Lung (tissue), 9 donors: ENCODE measurements at regions not wholly inside any gene's neighbourhood (a gene's known extent, or its start where the extent isn't known, plus 50 kb on each side); places are given as distances from the start of the nearest gene placed in this dataset.
"Not testable (repeated sequence)": the region's sequence is repeated elsewhere in the genome, so short reads cannot be mapped to it uniquely, and the experiment has no call there.

ENCODE experiments used
- ATAC-seq: fragments of 200-7000 bp; cut with Tn5 transposase; one replicate; pipeline ENCODE4 v1.9.1; 2020; ENCODE audit warnings: moderate number of reproducible peaks; ENCODE audit not compliant: insufficient read depth, low FRiP score
- DNase-seq, 3 donors: peaks; one replicate each; pipeline ENCODE4 v3.0.0-alpha.2; 2013 to 2017
- H3K27ac ChIP-seq, 2 donors: one replicate each; pipeline ENCODE4 v1.5.1; 2013; ENCODE audit warnings: mild to moderate bottlenecking in 2 of 2, moderate library complexity in 2 of 2, control low read depth in 1 of 2, inconsistent platforms in 1 of 2, low read depth in 1 of 2, low read length in 1 of 2
- H3K27me3 ChIP-seq, 3 donors: one replicate each; pipeline ENCODE4 v1.5.1; 2013; ENCODE audit warnings: low read length in 2 of 3; ENCODE audit not compliant: control insufficient read depth in 3 of 3, insufficient read depth in 3 of 3
- H3K36me3 ChIP-seq, 4 donors: one replicate each; pipeline ENCODE4 v1.5.1; 2013; ENCODE audit warnings: low read length in 4 of 4, mild to moderate bottlenecking in 1 of 4, moderate library complexity in 1 of 4; ENCODE audit not compliant: control insufficient read depth in 4 of 4, insufficient read depth in 4 of 4
- H3K4me1 ChIP-seq, 5 donors: one replicate each; pipeline ENCODE4 v1.5.1; 2013; ENCODE audit warnings: low read length in 5 of 5, mild to moderate bottlenecking in 2 of 5, moderate library complexity in 1 of 5; ENCODE audit not compliant: control insufficient read depth in 5 of 5, insufficient read depth in 5 of 5
- H3K4me3 ChIP-seq: one replicate; pipeline ENCODE4 v1.5.1; 2013; ENCODE audit warnings: mild to moderate bottlenecking, control low read depth, moderate library complexity
- H3K9ac ChIP-seq, 2 donors: one replicate each; pipeline ENCODE4 v1.5.1; 2013; ENCODE audit warnings: low read length in 2 of 2, control low read depth in 1 of 2; ENCODE audit not compliant: insufficient read depth in 1 of 2
- H3K9me3 ChIP-seq, 4 donors: one replicate each; pipeline ENCODE4 v1.5.1; 2013; ENCODE audit warnings: low read length in 3 of 4, mild to moderate bottlenecking in 1 of 4, moderate library complexity in 1 of 4; ENCODE audit not compliant: control insufficient read depth in 4 of 4, insufficient read depth in 3 of 4
- WGBS, 2 donors: extraction: QIAGEN DNeasy Blood & Tissue Kit; methylation state at CpG; one replicate each; pipeline ENCODE4 v1.1.7; 2013; 5-methylcytosine and 5-hydroxymethylcytosine counted together
- donor health status: Bipolar disorder and iron deficiency.
- donor health status: healthy.
- donor health status: DM: yes; HTN: yes; CAD: no.

DNA sequence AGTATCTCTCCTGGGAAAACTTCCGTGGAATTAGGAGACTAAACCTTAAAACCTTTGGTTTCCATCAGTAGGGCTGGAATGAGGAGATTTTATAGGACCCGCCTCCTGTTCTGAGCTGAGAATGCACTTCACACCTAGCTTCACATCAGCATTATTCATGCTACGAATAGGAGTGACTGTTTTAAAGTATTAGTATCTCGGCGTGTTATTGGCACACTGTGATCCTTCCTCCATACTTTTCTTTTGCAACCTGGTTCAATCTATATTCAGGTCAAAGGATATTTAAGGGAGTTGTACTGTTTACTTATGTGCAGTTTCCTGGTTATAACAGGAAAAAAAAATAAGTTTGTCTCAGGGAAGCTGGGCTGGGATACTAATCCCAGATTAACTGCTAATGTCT, 73.6 kb upstream of the PDPR start:
- DNase-seq, H3K27me3 ChIP-seq, H3K9me3 ChIP-seq, H3K36me3 ChIP-seq, H3K9ac ChIP-seq, H3K4me1 ChIP-seq, H3K4me3 ChIP-seq, H3K27ac ChIP-seq, ATAC-seq: not testable (repeated sequence)
- 94 to 97% methylated on average over 5 of the region's 5 CpGs for WGBS, 2 donors

DNA sequence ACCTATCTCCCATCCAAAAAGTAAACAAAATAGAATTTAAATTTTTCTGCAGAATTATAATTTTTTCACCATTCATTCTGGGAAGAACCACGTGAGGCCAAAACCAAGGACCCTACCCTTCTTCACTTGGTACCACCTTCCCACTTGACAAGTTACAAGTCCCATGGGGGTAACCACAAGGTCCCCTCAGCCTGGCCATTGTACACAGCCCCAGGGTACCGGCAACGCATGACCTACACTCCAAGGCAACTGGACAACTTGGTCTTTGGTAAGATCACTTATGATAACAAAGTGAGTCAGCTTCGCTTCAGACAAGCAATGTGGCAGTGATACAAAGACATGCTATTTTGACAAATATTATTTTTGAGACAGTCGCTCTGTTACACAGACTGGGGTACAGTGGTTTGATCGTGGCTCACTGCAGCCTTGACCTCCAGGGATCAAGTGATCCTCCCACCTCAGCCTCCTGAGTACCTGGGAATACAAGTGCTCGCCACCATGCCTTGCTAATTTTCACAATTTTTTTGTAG, 70.5 kb upstream of the PDPR start:
- not testable (repeated sequence) for DNase-seq, H3K36me3 ChIP-seq, H3K9ac ChIP-seq, H3K27me3 ChIP-seq, H3K4me3 ChIP-seq, H3K4me1 ChIP-seq, ATAC-seq, H3K9me3 ChIP-seq, H3K27ac ChIP-seq
- WGBS, 2 donors, result 91 to 93% methylated on average over 5 to 7 of the region's 7 CpGs

DNA sequence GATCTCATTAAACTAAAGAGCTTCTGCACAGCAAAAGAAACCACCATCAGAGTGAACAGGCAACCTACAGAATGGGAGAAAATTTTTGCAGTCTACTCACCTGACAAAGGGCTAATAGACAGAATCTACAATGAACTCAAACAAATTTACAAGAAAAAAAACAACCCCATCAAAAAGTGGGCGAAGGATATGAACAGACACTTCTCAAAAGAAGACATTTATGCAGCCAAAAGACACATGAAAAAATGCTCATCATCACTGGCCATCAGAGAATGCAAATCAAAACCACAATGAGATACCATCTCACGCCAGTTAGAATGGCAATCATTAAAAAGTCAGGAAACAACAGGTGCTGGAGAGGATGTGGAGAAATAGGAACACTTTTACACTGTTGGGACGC, 67.6 kb upstream of the PDPR start:
- H3K9me3 ChIP-seq, H3K4me1 ChIP-seq, H3K27ac ChIP-seq, DNase-seq, ATAC-seq, H3K4me3 ChIP-seq, H3K27me3 ChIP-seq, H3K9ac ChIP-seq, H3K36me3 ChIP-seq: not testable (repeated sequence)
- 73 to 83% methylated on average over 1 of the region's 3 CpGs for WGBS, 2 donors

GRCh38 chr16:70048083-70048482, 66.0 kb upstream of the PDPR start:
- WGBS, 2 donors, result 76 to 80% methylated on average over 3 of the region's 3 CpGs
- not testable (repeated sequence) for H3K4me3 ChIP-seq, H3K36me3 ChIP-seq, H3K27ac ChIP-seq, H3K4me1 ChIP-seq, H3K9ac ChIP-seq, H3K27me3 ChIP-seq, ATAC-seq, H3K9me3 ChIP-seq, DNase-seq

- WGBS, 2 donors, result 17% methylated on average over 1 of the region's 2 CpGs; no CpG with 5 or more reads in 1 of the 2 donors
- H3K9ac ChIP-seq, H3K36me3 ChIP-seq, H3K27ac ChIP-seq, H3K27me3 ChIP-seq, H3K4me1 ChIP-seq, DNase-seq, H3K9me3 ChIP-seq, ATAC-seq, H3K4me3 ChIP-seq: not testable (repeated sequence)
Measured at GRCh38 chr16:70058056-70058455, 56.1 kb upstream of the PDPR start.

DNA sequence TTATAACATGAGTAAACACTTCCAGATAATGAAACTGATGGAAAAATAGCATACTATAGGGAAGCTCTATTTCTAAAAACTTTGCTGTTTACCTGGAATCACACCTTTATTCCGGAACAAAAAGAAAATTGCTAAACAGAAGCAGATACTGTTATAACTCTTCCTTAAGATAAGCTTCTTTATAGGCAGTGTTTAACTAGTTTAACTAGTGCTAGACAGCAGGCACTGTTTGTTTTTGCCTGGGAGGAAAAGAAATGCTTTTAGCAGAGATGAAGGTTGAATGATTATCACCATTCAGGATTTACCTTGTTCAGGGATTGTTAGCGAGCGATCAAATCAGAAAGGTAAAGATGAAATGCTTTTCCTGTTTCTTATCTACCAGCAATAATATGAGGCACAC, 54.7 kb upstream of the PDPR start:
- not testable (repeated sequence) for H3K4me1 ChIP-seq, H3K36me3 ChIP-seq, ATAC-seq, H3K4me3 ChIP-seq, H3K27me3 ChIP-seq, H3K9ac ChIP-seq, DNase-seq, H3K27ac ChIP-seq, H3K9me3 ChIP-seq
- 92 to 95% methylated on average over 3 of the region's 3 CpGs for WGBS, 2 donors

DNA sequence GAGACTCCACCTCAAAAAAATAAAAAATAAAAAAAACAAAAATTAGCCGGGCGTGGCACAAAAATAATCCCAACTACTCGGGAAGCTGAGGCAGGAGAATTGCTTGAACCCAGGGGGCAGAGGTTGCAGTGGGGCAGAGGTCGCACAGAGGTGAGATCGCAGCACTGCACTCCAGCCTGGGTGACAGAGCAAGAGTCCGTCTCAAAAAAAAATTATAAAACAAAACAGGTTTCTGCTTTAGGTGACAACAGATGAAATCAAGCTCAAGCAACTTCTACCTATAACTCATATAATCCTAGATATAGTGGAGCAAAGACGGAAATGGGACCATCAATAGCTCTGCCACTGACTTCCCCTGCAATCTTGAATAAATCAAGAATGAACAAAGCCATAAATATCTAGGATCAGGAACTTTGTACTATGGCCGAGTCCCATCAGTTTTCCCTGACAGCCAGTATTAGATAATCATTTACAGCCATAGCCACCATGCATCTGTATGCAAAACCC, 53.6 kb upstream of the PDPR start:
- ATAC-seq, result not testable (repeated sequence)

GRCh38 chr16:70061671-70062218, 52.4 kb upstream of the PDPR start:
- not testable (repeated sequence) for H3K27me3 ChIP-seq, H3K9ac ChIP-seq, H3K9me3 ChIP-seq, H3K4me3 ChIP-seq, ATAC-seq, H3K4me1 ChIP-seq, H3K36me3 ChIP-seq, DNase-seq, H3K27ac ChIP-seq
- WGBS, 2 donors, result 72 to 73% methylated on average over 7 of the region's 7 CpGs

More for the DNA sequence above, 53.6 kb upstream of the PDPR start:
- H3K27ac ChIP-seq, H3K9me3 ChIP-seq, H3K9ac ChIP-seq, H3K4me3 ChIP-seq, H3K4me1 ChIP-seq, H3K36me3 ChIP-seq, DNase-seq, H3K27me3 ChIP-seq: not testable (repeated sequence)
- WGBS, 2 donors, result 90 to 93% methylated on average over 8 of the region's 8 CpGs
